ENCODE measurements at regions not wholly inside any gene's neighbourhood (a gene's known extent, or its start where the extent isn't known, plus 50 kb on each side); places are given as distances from the start of the nearest gene placed in this dataset.

DNA sequence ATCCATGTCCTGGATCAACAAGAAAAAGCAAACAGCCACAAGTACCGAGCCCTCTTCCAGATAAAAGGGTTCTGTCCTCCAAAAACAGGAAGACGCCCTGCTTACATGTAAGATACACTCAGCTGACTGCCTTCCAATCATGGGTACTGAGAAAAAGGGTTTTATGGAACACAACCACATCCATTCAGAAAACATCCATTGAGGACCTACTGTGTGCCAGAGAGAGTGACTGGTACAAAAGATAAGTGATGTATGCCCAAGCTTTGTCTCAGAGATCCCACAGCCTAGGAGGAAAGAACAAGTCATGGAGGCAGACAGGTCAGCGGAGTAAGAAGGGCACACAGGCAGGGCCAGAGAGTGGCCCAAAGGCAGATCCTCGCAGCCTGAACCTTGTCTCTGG, 94.8 kb upstream of the SSTR4 start:
- Histone ChIP-seq H3K27ac (ENCODE audit: low read length, poor library complexity, severe bottlenecking) (no peak overlapping the region), H4K8ac (ENCODE audit: low read length) (no peak overlapping the region), H3K36me3 (ENCODE audit: control insufficient read depth in 1 of 2, insufficient read depth in 2 of 2, low read depth in 1 of 2, low read length in 2 of 2) (no peaks in the 10 kb centered on the region), H3K9me3 (ENCODE audit: control insufficient read depth, low read length) (no peaks in the 10 kb centered on the region), H4K91ac (ENCODE audit: low read length) (no peak overlapping the region), H3K4ac (ENCODE audit: low read depth in 1 of 2, low read length in 2 of 2) (no peak overlapping the region), H2AFZ (ENCODE audit: low read depth, low read length) (no peak overlapping the region), H3K18ac (ENCODE audit: low read depth in 1 of 2, low read length in 2 of 2) (no peak overlapping the region), H3K23ac (ENCODE audit: low read length in 2 of 2) (no peak overlapping the region), H2BK5ac (ENCODE audit: low read depth, low read length, poor library complexity, severe bottlenecking) (no peak overlapping the region), H3K4me2 (ENCODE audit: low read length, poor library complexity, severe bottlenecking) (no peak overlapping the region), H3K27me3 (ENCODE audit: control insufficient read depth in 1 of 2, insufficient read depth in 1 of 2, low read length in 2 of 2) (peaks cover 7 to 24% of the 10 kb centered on the region in 2 experiments), H3K79me1 (replicated peaks; ENCODE audit: low read length, poor library complexity, severe bottlenecking) (no peaks in the 10 kb centered on the region), H3K4me3 (ENCODE audit: insufficient read depth in 1 of 2, low read depth in 1 of 2, low read length in 2 of 2) (no peak overlapping the region), H2BK12ac (ENCODE audit: low read length in 2 of 2) (no peak overlapping the region), H3K4me1 (ENCODE audit: control insufficient read depth, insufficient read depth, low read depth, low read length) (no peaks in the 10 kb centered on the region), H3K14ac (ENCODE audit: low read length in 2 of 2) (no peak overlapping the region), H3K9ac (ENCODE audit: low read length) (no peak overlapping the region), H2AK5ac (ENCODE audit: low read length, severe bottlenecking) (no peak overlapping the region), H2BK15ac (ENCODE audit: low read depth, poor library complexity, severe bottlenecking) (no peak overlapping the region), H2BK120ac (ENCODE audit: low read depth, low read length) (no peak overlapping the region)
- WGBS, result 82% methylated on average over 4 of the region's 4 CpGs
- DNase-seq, result no peak

DNA sequence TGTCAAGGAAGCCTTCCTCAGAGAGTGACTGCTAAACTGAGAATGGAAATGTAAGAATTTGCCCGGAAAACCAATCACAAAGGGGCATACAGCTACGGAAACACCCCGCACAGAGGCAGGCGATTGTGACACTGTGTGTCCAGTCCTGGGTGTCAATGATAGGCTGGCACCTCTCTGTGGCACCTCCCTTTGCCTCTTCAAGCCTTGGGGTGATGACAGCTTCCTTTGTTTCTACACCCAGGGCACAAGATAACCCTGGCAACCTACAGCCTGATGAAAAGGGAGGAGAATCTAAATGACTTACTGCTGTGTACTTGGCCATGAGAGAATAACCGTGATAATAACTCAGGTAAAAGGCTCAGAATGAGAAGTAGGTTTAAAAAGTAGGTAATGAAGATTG, 93.6 kb upstream of the SSTR4 start:
- no peak for DNase-seq
- 68% methylated on average over 5 of the region's 5 CpGs for WGBS
- no peaks in the 10 kb centered on the region for H3K36me3 ChIP-seq (ENCODE audit: control insufficient read depth in 1 of 2, insufficient read depth in 2 of 2, low read depth in 1 of 2, low read length in 2 of 2)

DNA sequence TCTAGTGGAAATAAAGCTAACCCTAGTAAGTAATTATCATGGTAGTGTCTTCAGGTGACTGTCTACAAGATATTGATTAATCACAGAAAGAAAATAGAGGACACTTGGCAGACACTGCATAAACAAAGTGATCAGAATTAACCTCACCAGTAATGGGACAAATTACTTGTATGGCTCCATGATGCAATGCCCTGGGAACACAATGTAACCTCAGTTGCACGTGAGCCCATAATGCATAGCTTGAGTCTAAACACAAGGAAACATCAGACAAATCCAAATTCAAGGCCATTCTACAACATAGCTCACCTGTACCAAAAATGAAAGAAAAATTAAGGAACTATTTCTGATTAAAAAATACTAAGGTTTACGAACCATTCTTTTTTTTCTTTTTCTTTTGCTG, 92.4 kb upstream of the SSTR4 start:
- Histone ChIP-seq H2BK15ac (ENCODE audit: low read depth, poor library complexity, severe bottlenecking) (no peak overlapping the region), H2BK12ac (ENCODE audit: low read length in 2 of 2) (no peak overlapping the region), H3K18ac (ENCODE audit: low read depth in 1 of 2, low read length in 2 of 2) (no peak overlapping the region), H3K27me3 (ENCODE audit: control insufficient read depth in 1 of 2, insufficient read depth in 1 of 2, low read length in 2 of 2) (peaks cover 7 to 39% of the 10 kb centered on the region in 2 experiments), H3K14ac (ENCODE audit: low read length in 2 of 2) (no peak overlapping the region), H3K4me2 (ENCODE audit: low read length, poor library complexity, severe bottlenecking) (no peak overlapping the region), H2BK120ac (ENCODE audit: low read depth, low read length) (no peak overlapping the region), H3K79me1 (replicated peaks; ENCODE audit: low read length, poor library complexity, severe bottlenecking) (no peaks in the 10 kb centered on the region), H3K4ac (ENCODE audit: low read depth in 1 of 2, low read length in 2 of 2) (no peak overlapping the region), H3K9me3 (ENCODE audit: control insufficient read depth, low read length) (no peaks in the 10 kb centered on the region), H2BK5ac (ENCODE audit: low read depth, low read length, poor library complexity, severe bottlenecking) (no peak overlapping the region), H3K4me3 (ENCODE audit: insufficient read depth in 1 of 2, low read depth in 1 of 2, low read length in 2 of 2) (no peak overlapping the region), H2AK5ac (ENCODE audit: low read length, severe bottlenecking) (no peak overlapping the region), H3K23ac (ENCODE audit: low read length in 2 of 2) (no peak overlapping the region), H2AFZ (ENCODE audit: low read depth, low read length) (no peak overlapping the region), H3K4me1 (ENCODE audit: control insufficient read depth, insufficient read depth, low read depth, low read length) (no peaks in the 10 kb centered on the region), H3K9ac (ENCODE audit: low read length) (no peak overlapping the region), H3K36me3 (ENCODE audit: control insufficient read depth in 1 of 2, insufficient read depth in 2 of 2, low read depth in 1 of 2, low read length in 2 of 2) (no peaks in the 10 kb centered on the region), H3K27ac (ENCODE audit: low read length, poor library complexity, severe bottlenecking) (no peak overlapping the region), H4K91ac (ENCODE audit: low read length) (no peak overlapping the region), H4K8ac (ENCODE audit: low read length) (no peak overlapping the region)
- 70% methylated on average over 1 of the region's 2 CpGs for WGBS
- no peak for DNase-seq

More for the DNA sequence above, 93.6 kb upstream of the SSTR4 start:
- Histone ChIP-seq H3K9me3 (ENCODE audit: control insufficient read depth, low read length) (no peaks in the 10 kb centered on the region), H4K91ac (ENCODE audit: low read length) (no peak overlapping the region), H2AK5ac (ENCODE audit: low read length, severe bottlenecking) (no peak overlapping the region), H3K14ac (ENCODE audit: low read length in 2 of 2) (no peak overlapping the region), H2AFZ (ENCODE audit: low read depth, low read length) (no peak overlapping the region), H2BK12ac (ENCODE audit: low read length in 2 of 2) (no peak overlapping the region), H3K23ac (ENCODE audit: low read length in 2 of 2) (no peak overlapping the region), H3K4me2 (ENCODE audit: low read length, poor library complexity, severe bottlenecking) (no peak overlapping the region), H2BK120ac (ENCODE audit: low read depth, low read length) (no peak overlapping the region), H3K27me3 (ENCODE audit: control insufficient read depth in 1 of 2, insufficient read depth in 1 of 2, low read length in 2 of 2) (peaks cover 7 to 28% of the 10 kb centered on the region in 2 experiments), H3K4me1 (ENCODE audit: control insufficient read depth, insufficient read depth, low read depth, low read length) (no peaks in the 10 kb centered on the region), H3K9ac (ENCODE audit: low read length) (no peak overlapping the region), H3K79me1 (replicated peaks; ENCODE audit: low read length, poor library complexity, severe bottlenecking) (no peaks in the 10 kb centered on the region), H3K18ac (ENCODE audit: low read depth in 1 of 2, low read length in 2 of 2) (no peak overlapping the region), H3K4me3 (ENCODE audit: insufficient read depth in 1 of 2, low read depth in 1 of 2, low read length in 2 of 2) (no peak overlapping the region), H3K4ac (ENCODE audit: low read depth in 1 of 2, low read length in 2 of 2) (no peak overlapping the region), H4K8ac (ENCODE audit: low read length) (no peak overlapping the region), H2BK5ac (ENCODE audit: low read depth, low read length, poor library complexity, severe bottlenecking) (no peak overlapping the region), H3K27ac (ENCODE audit: low read length, poor library complexity, severe bottlenecking) (no peak overlapping the region), H2BK15ac (ENCODE audit: low read depth, poor library complexity, severe bottlenecking) (no peak overlapping the region)

DNA sequence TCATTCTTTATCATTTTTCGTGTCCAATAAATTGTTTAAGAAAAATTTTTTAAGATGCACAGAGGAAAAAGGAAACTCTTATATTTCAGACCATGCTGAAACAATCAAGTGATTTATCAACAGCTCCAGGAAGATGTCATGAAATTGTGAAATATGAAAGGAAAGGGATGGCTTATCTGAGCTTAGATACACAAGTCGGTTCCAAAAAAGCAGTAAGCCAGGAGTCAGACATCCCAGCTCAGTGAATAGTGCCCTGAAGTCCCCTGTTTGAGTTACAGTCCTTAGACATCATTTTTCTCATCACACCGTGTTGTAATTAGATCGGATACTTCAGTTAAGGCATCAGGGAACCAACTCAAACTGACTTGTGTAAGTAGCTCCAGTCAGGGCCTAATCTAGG, 91.0 kb upstream of the SSTR4 start:
- no peak overlapping the region for H4K91ac ChIP-seq (ENCODE audit: low read length)
- H3K4me2 ChIP-seq (ENCODE audit: low read length, poor library complexity, severe bottlenecking), result no peak overlapping the region
- no peak overlapping the region for H3K4me3 ChIP-seq (ENCODE audit: insufficient read depth in 1 of 2, low read depth in 1 of 2, low read length in 2 of 2)
- no peaks in the 10 kb centered on the region for H3K4me1 ChIP-seq (ENCODE audit: control insufficient read depth, insufficient read depth, low read depth, low read length)
- no peaks in the 10 kb centered on the region for H3K79me1 ChIP-seq (replicated peaks; ENCODE audit: low read length, poor library complexity, severe bottlenecking)
- no peak overlapping the region for H3K18ac ChIP-seq (ENCODE audit: low read depth in 1 of 2, low read length in 2 of 2)
- peaks cover 7 to 31% of the 10 kb centered on the region in 2 experiments for H3K27me3 ChIP-seq (ENCODE audit: control insufficient read depth in 1 of 2, insufficient read depth in 1 of 2, low read length in 2 of 2)
- H2AK5ac ChIP-seq (ENCODE audit: low read length, severe bottlenecking), result no peak overlapping the region
- DNase-seq, result no peak
- H2BK120ac ChIP-seq (ENCODE audit: low read depth, low read length), result no peak overlapping the region
- no peak overlapping the region for H2AFZ ChIP-seq (ENCODE audit: low read depth, low read length)
- no peak overlapping the region for H4K8ac ChIP-seq (ENCODE audit: low read length)
- H3K23ac ChIP-seq (ENCODE audit: low read length in 2 of 2), result no peak overlapping the region
- 89% methylated on average over 3 of the region's 4 CpGs for WGBS
- no peak overlapping the region for H2BK5ac ChIP-seq (ENCODE audit: low read depth, low read length, poor library complexity, severe bottlenecking)
- H2BK12ac ChIP-seq (ENCODE audit: low read length in 2 of 2), result no peak overlapping the region
- no peak overlapping the region for H3K9ac ChIP-seq (ENCODE audit: low read length)
- H2BK15ac ChIP-seq (ENCODE audit: low read depth, poor library complexity, severe bottlenecking), result no peak overlapping the region
- H3K14ac ChIP-seq (ENCODE audit: low read length in 2 of 2), result no peak overlapping the region
- no peak overlapping the region for H3K27ac ChIP-seq (ENCODE audit: low read length, poor library complexity, severe bottlenecking)
- no peaks in the 10 kb centered on the region for H3K9me3 ChIP-seq (ENCODE audit: control insufficient read depth, low read length)
- H3K4ac ChIP-seq (ENCODE audit: low read depth in 1 of 2, low read length in 2 of 2), result no peak overlapping the region
- H3K36me3 ChIP-seq (ENCODE audit: control insufficient read depth in 1 of 2, insufficient read depth in 2 of 2, low read depth in 1 of 2, low read length in 2 of 2), result no peaks in the 10 kb centered on the region

Measured in mesenchymal stem cell (in vitro differentiated cells and primary cell).